ENCODE measurements at regions not wholly inside any gene's neighbourhood (a gene's known extent, or its start where the extent isn't known, plus 50 kb on each side); places are given as distances from the start of the nearest gene placed in this dataset.
"Not testable (repeated sequence)": the region's sequence is repeated elsewhere in the genome, so short reads cannot be mapped to it uniquely, and the experiment has no call there.

- no peak for DNase-seq
Measured at GRCh38 chr10:109727436-109727835, 195.9 kb downstream of the XPNPEP1 start.

- peak; percentile 50 for DNase-seq
Measured at GRCh38 chr10:109726473-109726872, 196.8 kb downstream of the XPNPEP1 start.

GRCh38 chr10:109723305-109723704 lies 200.0 kb downstream of the XPNPEP1 start:
- DNase-seq: no peak

GRCh38 chr10:109721453-109722064 lies 201.8 kb downstream of the XPNPEP1 start:
- DNase-seq: no peak

- DNase-seq: no peak
Measured at GRCh38 chr10:109706026-109706560, 217.2 kb downstream of the XPNPEP1 start.

- DNase-seq: no peak
Measured at GRCh38 chr10:109701633-109702215, 221.6 kb downstream of the XPNPEP1 start.

- DNase-seq: no peak
Measured at GRCh38 chr10:109698882-109699664, 224.2 kb downstream of the XPNPEP1 start.

GRCh38 chr10:109698086-109698485 lies 225.2 kb downstream of the XPNPEP1 start:
- DNase-seq: peak; percentile 17

GRCh38 chr10:109696981-109697775 lies 226.1 kb downstream of the XPNPEP1 start:
- no peak for DNase-seq

- no peak for DNase-seq
Measured at GRCh38 chr10:109696462-109696861, 226.8 kb downstream of the XPNPEP1 start.

- no peak for DNase-seq
Measured at GRCh38 chr10:109695988-109696387, 227.3 kb downstream of the XPNPEP1 start.

- DNase-seq: no peak
Measured at GRCh38 chr10:109689785-109690184, 233.5 kb downstream of the XPNPEP1 start.

- no peak for DNase-seq
Measured at GRCh38 chr10:109679478-109679877, 243.8 kb downstream of the XPNPEP1 start.

- no peak for DNase-seq
Measured at GRCh38 chr10:109678857-109679256, 244.5 kb downstream of the XPNPEP1 start.

- no peak for DNase-seq
Measured at GRCh38 chr10:109676703-109677102, 246.6 kb downstream of the XPNPEP1 start.

GRCh38 chr10:109668703-109669102 lies 254.6 kb downstream of the XPNPEP1 start:
- no peak for DNase-seq

GRCh38 chr10:109668154-109668665 lies 255.1 kb downstream of the XPNPEP1 start:
- no peak for DNase-seq

- no peak for DNase-seq
Measured at GRCh38 chr10:109665321-109665720, 258.0 kb downstream of the XPNPEP1 start.

- DNase-seq: no peak
Measured at GRCh38 chr10:109664554-109664953, 258.8 kb downstream of the XPNPEP1 start.

GRCh38 chr10:109663122-109663521 lies 260.2 kb downstream of the XPNPEP1 start:
- DNase-seq: no peak

GRCh38 chr10:109652612-109653011 lies 270.7 kb downstream of the XPNPEP1 start:
- DNase-seq: not testable (repeated sequence)

GRCh38 chr10:109650228-109650627 lies 273.1 kb downstream of the XPNPEP1 start:
- DNase-seq: no peak

GRCh38 chr10:109647627-109648026 lies 275.7 kb downstream of the XPNPEP1 start:
- no peak for DNase-seq
